HepG2 (cell line): ENCODE measurements at regions not wholly inside any gene's neighbourhood (a gene's known extent, or its start where the extent isn't known, plus 50 kb on each side); places are given as distances from the start of the nearest gene placed in this dataset.

ENCODE experiments used
- AHR ChIP-seq: IDR thresholded peaks from 2 replicates; pipeline ENCODE4 v1.6.1; 2018; ENCODE audit warnings: missing genetic modification reagents, missing compliant biosample characterization
- ARHGAP35 ChIP-seq: sonication (generic); formaldehyde crosslinking; IDR thresholded peaks from 2 replicates; pipeline ENCODE4 v1.9.0; 2022; ENCODE audit warnings: mild to moderate bottlenecking, inconsistent platforms, moderate library complexity, missing genetic modification reagents, borderline replicate concordance
- ARID5B ChIP-seq: IDR thresholded peaks from 2 replicates; pipeline ENCODE4 v1.4.0; 2020; ENCODE audit warnings: mild to moderate bottlenecking, missing genetic modification reagents
- ATF1 ChIP-seq: IDR thresholded peaks from 2 replicates; pipeline ENCODE4 v1.6.1; 2016; ENCODE audit warnings: mild to moderate bottlenecking, control low read depth
- ATF6 ChIP-seq: sonication (generic); formaldehyde crosslinking; conservative IDR thresholded peaks from 2 replicates; pipeline ENCODE4 v1.4.0; 2020; ENCODE audit warnings: missing genetic modification reagents
- DRAP1 ChIP-seq: IDR thresholded peaks from 2 replicates; pipeline ENCODE4 v1.6.1; 2016; ENCODE audit warnings: missing genetic modification reagents, missing compliant biosample characterization
- ETV6 ChIP-seq: sonication (generic); formaldehyde crosslinking; conservative IDR thresholded peaks from 2 replicates; pipeline ENCODE4 v1.4.0; 2020; ENCODE audit warnings: missing genetic modification reagents
- FOXA3 ChIP-seq: IDR thresholded peaks from 2 replicates; pipeline ENCODE4 v1.6.1; 2016; ENCODE audit warnings: missing genetic modification reagents, missing compliant biosample characterization
- FOXK2 ChIP-seq: fragments of 450-650 bp; IDR thresholded peaks from 2 replicates; pipeline ENCODE4 v1.6.1; 2016
- MTF2 ChIP-seq: sonication (generic); formaldehyde crosslinking; IDR thresholded peaks from 2 replicates; pipeline ENCODE4 v1.5.0; 2020; ENCODE audit warnings: missing genetic modification reagents, borderline replicate concordance
- NR2F1 ChIP-seq, 2 experiments: fragments of 450-650 bp in 1 of 2; formaldehyde crosslinking in 1 of 2; IDR thresholded peaks; 2 replicates each; pipeline versions ENCODE4 v1.5.0 to v1.6.1; 2016 to 2020; ENCODE audit warnings: mild to moderate bottlenecking in 1 of 2, missing compliant biosample characterization in 1 of 2, missing genetic modification reagents in 1 of 2, moderate library complexity in 1 of 2
- PCBP1 ChIP-seq: fragments of 200-400 bp; formaldehyde crosslinking; IDR thresholded peaks from 2 replicates; pipeline ENCODE4 v1.6.1; 2017; ENCODE audit warnings: mild to moderate bottlenecking, low read depth, low read length, borderline replicate concordance
- POLR2G ChIP-seq: fragments of 200-400 bp; formaldehyde crosslinking; IDR thresholded peaks from 2 replicates; pipeline ENCODE4 v1.6.1; 2018; ENCODE audit warnings: mild to moderate bottlenecking, low read depth, low read length, moderate library complexity
- RCOR2 ChIP-seq: IDR thresholded peaks from 2 replicates; pipeline ENCODE4 v1.6.1; 2016; ENCODE audit warnings: missing biosample characterization, missing genetic modification reagents
- RFX3 ChIP-seq: IDR thresholded peaks from 2 replicates; pipeline ENCODE4 v1.6.1; 2016; ENCODE audit warnings: missing biosample characterization, missing genetic modification reagents
- SIN3A ChIP-seq: IDR thresholded peaks from 2 replicates; pipeline ENCODE4 v1.6.1; 2011; ENCODE audit warnings: low read depth, mild to moderate bottlenecking, control low read depth, low read length, borderline replicate concordance
- SNRNP70 ChIP-seq: fragments of 200-400 bp; formaldehyde crosslinking; IDR thresholded peaks from 2 replicates; pipeline ENCODE4 v1.6.1; 2017; ENCODE audit warnings: mild to moderate bottlenecking, low read depth, low read length, moderate library complexity
- SYNCRIP ChIP-seq: fragments of 200-400 bp; formaldehyde crosslinking; IDR thresholded peaks from 2 replicates; pipeline ENCODE4 v1.6.1; 2018; ENCODE audit warnings: mild to moderate bottlenecking, low read depth, low read length; ENCODE audit not compliant: insufficient read depth
- TBX2 ChIP-seq: sonication (generic); formaldehyde crosslinking; IDR thresholded peaks from 2 replicates; pipeline ENCODE4 v1.5.0; 2020; ENCODE audit warnings: missing genetic modification reagents, mild to moderate bottlenecking, borderline replicate concordance
- TMF1 ChIP-seq: sonication (generic); formaldehyde crosslinking; IDR thresholded peaks from 2 replicates; pipeline ENCODE4 v1.8.1; 2022; ENCODE audit warnings: low read depth, missing genetic modification reagents
- TOPORS ChIP-seq: sonication (generic); formaldehyde crosslinking; IDR thresholded peaks from 2 replicates; pipeline ENCODE4 v1.8.0; 2023; ENCODE audit warnings: mild to moderate bottlenecking, missing genetic modification reagents
- XBP1 ChIP-seq: sonication (generic); formaldehyde crosslinking; IDR thresholded peaks from 2 replicates; pipeline ENCODE4 v1.5.0; 2020; ENCODE audit warnings: missing genetic modification reagents
- ZFP37 ChIP-seq: sonication (generic); formaldehyde crosslinking; IDR thresholded peaks from 2 replicates; pipeline ENCODE4 v1.4.0; 2020; ENCODE audit warnings: missing genetic modification reagents, borderline replicate concordance
- ZNF337 ChIP-seq: sonication (generic); formaldehyde crosslinking; IDR thresholded peaks from 2 replicates; pipeline ENCODE4 v1.5.1; 2020; ENCODE audit warnings: missing genetic modification reagents, low read depth, mild to moderate bottlenecking, borderline replicate concordance
- ZNF660 ChIP-seq: sonication (generic); formaldehyde crosslinking; IDR thresholded peaks from 2 replicates; pipeline ENCODE4 v1.5.1; 2020; ENCODE audit warnings: mild to moderate bottlenecking, low read depth, missing genetic modification reagents, borderline replicate concordance
- ZNF891 ChIP-seq: sonication (generic); formaldehyde crosslinking; IDR thresholded peaks from 2 replicates; pipeline ENCODE4 v1.5.0; 2020; ENCODE audit warnings: mild to moderate bottlenecking, missing genetic modification reagents

GRCh38 chr3:125916376-125916978 is 52.5 kb upstream of the ROPN1B start (continued):
- TF ChIP-seq RFX3 (CRISPR knock-in tag) = peak; percentile 66
- no peak for TF ChIP-seq RCOR2 (CRISPR knock-in tag)
- TF ChIP-seq ZNF660 (CRISPR knock-in tag) = no peak
- TF ChIP-seq ATF1 (CRISPR knock-in tag) = no peak
- no peak for TF ChIP-seq FOXA3 (CRISPR knock-in tag)
- TF ChIP-seq ZNF891 (CRISPR knock-in tag) = no peak
- no peak for TF ChIP-seq AHR
- TF ChIP-seq ARHGAP35 (CRISPR knock-in tag) = no peak
- no peak for TF ChIP-seq ETV6
- TF ChIP-seq TOPORS (CRISPR knock-in tag) = no peak
- peak; percentile 38; the same call in 1 of the 2 replicates for TF ChIP-seq POLR2G
- TF ChIP-seq PCBP1 = no peak
- TF ChIP-seq DRAP1 (CRISPR knock-in tag) = no peak
- TF ChIP-seq XBP1 = no peak
- TF ChIP-seq ATF6 (CRISPR knock-in tag) = no peak
- TF ChIP-seq TMF1 (CRISPR knock-in tag) = no peak
- TF ChIP-seq TBX2 (CRISPR knock-in tag) = no peak
- TF ChIP-seq SNRNP70 = no peak
- no peak for TF ChIP-seq SYNCRIP
- TF ChIP-seq ZFP37 (CRISPR knock-in tag) = no peak
- no peak for TF ChIP-seq ZNF337 (CRISPR knock-in tag)
- no peak for TF ChIP-seq FOXK2
- TF ChIP-seq NR2F1 (CRISPR knock-in tag; IDR thresholded peaks at IDR 0.05) = no peak
- TF ChIP-seq ARID5B (CRISPR knock-in tag) = no peak
- TF ChIP-seq MTF2 (CRISPR knock-in tag) = no peak
- peak; percentile 51; the same call in 1 of the 2 replicates for TF ChIP-seq SIN3A
